GM12864 (cell line): ENCODE measurements at regions not wholly inside any gene's neighbourhood (a gene's known extent, or its start where the extent isn't known, plus 50 kb on each side); places are given as distances from the start of the nearest gene placed in this dataset.

ENCODE experiments used
- DNase-seq: peaks from one replicate; pipeline ENCODE4 v3.0.0-alpha.2; 2011; ENCODE audit warnings: low read depth
- H3K4me3 ChIP-seq: 2 replicates; pipeline ENCODE4 v1.5.1; 2011; ENCODE audit warnings: mild to moderate bottlenecking, low read depth, low read length, control low read depth
- CTCF ChIP-seq: IDR thresholded peaks from 2 replicates; pipeline ENCODE4 v1.5.1; 2011; ENCODE audit warnings: low read depth, mild to moderate bottlenecking, moderate library complexity, low read length, control low read depth, inconsistent platforms; ENCODE audit errors: missing control alignments

GRCh38 chr1:101704895-101705294, 291.8 kb downstream of the OLFM3 start:
- no peak for TF ChIP-seq CTCF
- H3K4me3 ChIP-seq, result no peak overlapping the region
- no peak for DNase-seq

GRCh38 chr1:101706366-101706765, 290.4 kb downstream of the OLFM3 start:
- TF ChIP-seq CTCF, result no peak

GRCh38 chr1:101709721-101710120, 287.0 kb downstream of the OLFM3 start:
- DNase-seq, result no peak
- H3K4me3 ChIP-seq, result no peak overlapping the region
- TF ChIP-seq CTCF, result no peak

More at GRCh38 chr1:101706366-101706765, 290.4 kb downstream of the OLFM3 start:
- no peak overlapping the region for H3K4me3 ChIP-seq
- no peak for DNase-seq

GRCh38 chr1:101713760-101714159, 283.0 kb downstream of the OLFM3 start:
- no peak overlapping the region for H3K4me3 ChIP-seq
- no peak for TF ChIP-seq CTCF
- DNase-seq, result no peak

GRCh38 chr1:101723415-101723814, 273.3 kb downstream of the OLFM3 start:
- TF ChIP-seq CTCF, result no peak
- no peak for DNase-seq
- no peak overlapping the region for H3K4me3 ChIP-seq

- no peak for TF ChIP-seq CTCF
- DNase-seq, result peak; percentile 26
- H3K4me3 ChIP-seq, result no peak overlapping the region
Measured at GRCh38 chr1:101728029-101728428, 268.7 kb downstream of the OLFM3 start.

GRCh38 chr1:101730559-101730958, 266.2 kb downstream of the OLFM3 start:
- TF ChIP-seq CTCF, result no peak
- no peak for DNase-seq

More at GRCh38 chr1:101730559-101730958, 266.2 kb downstream of the OLFM3 start:
- H3K4me3 ChIP-seq, result no peak overlapping the region
